ENCODE measurements at regions not wholly inside any gene's neighbourhood (a gene's known extent, or its start where the extent isn't known, plus 50 kb on each side); places are given as distances from the start of the nearest gene placed in this dataset.

- TF ChIP-seq CTCF (IDR thresholded peaks at IDR 0.05), result no peak
- TF ChIP-seq POLR2AphosphoS5 (IDR thresholded peaks at IDR 0.05), result no peak
- TF ChIP-seq POLR2A (IDR thresholded peaks at IDR 0.05; ENCODE audit: low read depth), result no peak
Observed at GRCh38 chr1:55775007-55775406, 559.8 kb upstream of the USP24 start.
